Loucy (cell line): ENCODE measurements at regions not wholly inside any gene's neighbourhood (a gene's known extent, or its start where the extent isn't known, plus 50 kb on each side); places are given as distances from the start of the nearest gene placed in this dataset.
"Not testable (repeated sequence)": the region's sequence is repeated elsewhere in the genome, so short reads cannot be mapped to it uniquely, and the experiment has no call there.

Experiments
- H2AFZ ChIP-seq: fragments of 200-600 bp; sonication (generic); 2 replicates; pipeline ENCODE4 v1.6.0; 2016; ENCODE audit warnings: antibody characterized with exemption, mild to moderate bottlenecking, low read length, moderate library complexity
- H3F3A ChIP-seq: fragments of 200-600 bp; 2 replicates; pipeline ENCODE4 v1.6.0; 2016; ENCODE audit warnings: antibody characterized with exemption, low read depth, mild to moderate bottlenecking
- H3K27me3 ChIP-seq: fragments of 200-600 bp; sonication (generic); 2 replicates; pipeline ENCODE4 v1.6.1; 2014; ENCODE audit warnings: low read length, mild to moderate bottlenecking; ENCODE audit not compliant: insufficient read depth, poor library complexity, severe bottlenecking
- H3K36me3 ChIP-seq: fragments of 200-600 bp; sonication (generic); 2 replicates; pipeline ENCODE4 v1.6.1; 2016; ENCODE audit warnings: low read length; ENCODE audit not compliant: insufficient read depth
- H3K4me1 ChIP-seq: fragments of 200-600 bp; sonication (generic); 2 replicates; pipeline ENCODE4 v1.5.1; 2014; ENCODE audit warnings: low read length, mild to moderate bottlenecking; ENCODE audit not compliant: insufficient read depth, poor library complexity, severe bottlenecking
- H3K4me2 ChIP-seq: fragments of 200-600 bp; sonication (generic); 2 replicates; pipeline ENCODE4 v1.6.0; 2014; ENCODE audit warnings: antibody characterized with exemption, low read length, low read depth, mild to moderate bottlenecking; ENCODE audit not compliant: poor library complexity, severe bottlenecking
- H3K4me3 ChIP-seq: fragments of 200-600 bp; sonication (generic); 2 replicates; pipeline ENCODE4 v1.5.1; 2014; ENCODE audit warnings: low read length, mild to moderate bottlenecking, mixed read lengths; ENCODE audit not compliant: poor library complexity, severe bottlenecking
- H3K79me2 ChIP-seq: fragments of 200-600 bp; sonication (generic); 2 replicates; pipeline ENCODE4 v1.6.1; 2014; ENCODE audit warnings: low read length; ENCODE audit not compliant: insufficient read depth
- H3K9ac ChIP-seq: fragments of 200-600 bp; sonication (generic); 2 replicates; pipeline ENCODE4 v1.6.0; 2014; ENCODE audit warnings: mild to moderate bottlenecking, low read depth, low read length, moderate library complexity; ENCODE audit not compliant: poor library complexity, severe bottlenecking
- H3K9me2 ChIP-seq: fragments of 200-600 bp; sonication (generic); replicated peaks from 2 replicates; pipeline ENCODE4 v1.6.1; 2016; ENCODE audit warnings: low read depth, low read length, mixed read lengths
- H3K9me3 ChIP-seq: fragments of 200-600 bp; sonication (generic); 2 replicates; pipeline ENCODE4 v1.6.1; 2014; ENCODE audit warnings: mild to moderate bottlenecking, antibody characterized with exemption, low read length, low read depth; ENCODE audit not compliant: insufficient read depth
- H4K20me1 ChIP-seq: fragments of 200-600 bp; sonication (generic); 2 replicates; pipeline ENCODE4 v1.6.0; 2014; ENCODE audit warnings: antibody characterized with exemption, low read length, mild to moderate bottlenecking; ENCODE audit not compliant: insufficient read depth, poor library complexity, severe bottlenecking

DNA sequence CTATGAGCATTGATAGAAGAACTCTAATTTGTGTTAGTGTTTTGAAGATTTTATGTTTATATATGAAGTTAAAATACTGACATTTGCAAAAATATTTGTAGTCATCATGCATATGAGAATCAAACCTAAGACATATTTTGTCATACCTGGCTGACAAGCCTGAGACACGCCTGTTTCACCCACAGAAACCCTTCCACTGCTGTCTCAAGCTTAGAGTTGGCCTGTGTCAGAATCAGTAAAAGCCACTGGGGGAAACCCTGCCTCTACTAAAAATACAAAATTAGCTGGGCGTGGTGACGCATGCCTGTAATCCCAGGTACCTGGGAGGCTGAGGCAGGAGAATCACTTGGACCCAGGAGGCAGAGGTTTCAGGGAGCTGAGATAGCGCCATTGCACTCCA is 218.0 kb upstream of the C1QTNF3 start:
- H3K9me2 ChIP-seq, H3K36me3 ChIP-seq, H3K4me2 ChIP-seq, H4K20me1 ChIP-seq, H3K27me3 ChIP-seq, H3K9ac ChIP-seq, H3K79me2 ChIP-seq, H2AFZ ChIP-seq, H3F3A ChIP-seq, H3K4me1 ChIP-seq, H3K9me3 ChIP-seq, H3K4me3 ChIP-seq: not testable (repeated sequence)

DNA sequence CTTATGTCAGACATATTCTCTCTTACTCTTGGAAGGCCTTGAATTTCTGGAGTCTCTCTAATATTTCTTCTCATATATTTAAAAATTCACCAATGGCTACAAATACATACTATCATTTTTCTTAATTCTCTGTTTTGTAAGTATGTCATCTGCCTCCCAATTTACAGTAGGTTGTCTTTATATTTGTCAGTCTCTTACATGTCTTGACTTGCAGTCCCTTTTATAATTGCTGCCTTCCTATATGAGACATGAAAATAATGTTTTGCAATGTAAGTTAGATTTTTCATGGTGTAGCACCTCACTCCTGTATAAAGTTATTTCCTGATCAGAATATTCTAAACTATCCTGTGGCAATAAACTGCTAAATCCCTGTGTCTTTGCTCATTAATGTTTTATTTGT is 223.1 kb upstream of the C1QTNF3 start:
- H3K79me2 ChIP-seq, H3K27me3 ChIP-seq, H3K9me2 ChIP-seq, H3K4me1 ChIP-seq, H3K9ac ChIP-seq, H2AFZ ChIP-seq, H3K4me3 ChIP-seq, H3K36me3 ChIP-seq, H4K20me1 ChIP-seq, H3K4me2 ChIP-seq, H3F3A ChIP-seq, H3K9me3 ChIP-seq: not testable (repeated sequence)

DNA sequence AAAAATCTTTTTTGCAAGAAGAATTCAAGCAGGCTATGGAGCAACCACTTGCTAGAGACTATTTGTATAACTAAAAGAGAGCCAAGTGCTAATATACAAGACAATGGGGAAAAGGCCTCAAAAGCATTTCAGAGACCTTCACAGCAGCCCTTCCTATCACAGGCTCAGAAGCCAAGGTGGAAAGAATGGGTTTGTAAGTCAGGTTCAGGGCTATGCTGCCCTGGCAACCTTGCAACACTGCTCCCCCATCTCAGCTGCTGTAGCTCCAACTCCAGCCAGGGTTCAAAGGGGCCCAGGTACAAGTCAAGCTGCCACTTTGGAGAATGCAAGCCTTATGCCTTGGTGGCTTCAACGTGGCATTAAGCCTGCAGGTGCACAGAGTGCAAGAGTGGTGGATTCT is 253.7 kb upstream of the C1QTNF3 start:
- not testable (repeated sequence) for H3K9me3 ChIP-seq, H3K79me2 ChIP-seq, H3K27me3 ChIP-seq, H3K9me2 ChIP-seq, H3F3A ChIP-seq, H4K20me1 ChIP-seq, H3K9ac ChIP-seq, H3K4me2 ChIP-seq, H3K4me1 ChIP-seq, H3K4me3 ChIP-seq, H2AFZ ChIP-seq, H3K36me3 ChIP-seq

DNA sequence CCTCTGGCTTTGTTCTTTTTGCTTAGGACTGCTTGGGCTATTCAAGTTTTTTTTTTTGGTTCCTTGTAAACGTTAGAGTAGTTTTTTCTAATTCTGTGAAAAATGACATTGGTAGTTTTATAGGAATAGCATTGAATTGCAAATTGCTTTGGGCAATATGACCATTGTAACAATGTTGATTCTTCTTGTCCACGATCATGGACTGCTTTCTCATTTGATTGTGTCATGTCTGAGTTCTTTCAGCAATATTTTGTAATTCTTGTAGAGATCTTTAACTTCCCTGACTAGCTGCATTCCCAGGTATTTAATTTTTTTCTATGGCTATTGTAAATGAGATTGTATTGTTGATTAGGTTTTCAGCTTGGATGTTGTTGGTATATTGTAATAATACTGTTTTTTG is 286.2 kb upstream of the C1QTNF3 start:
- not testable (repeated sequence) for H3F3A ChIP-seq, H3K9ac ChIP-seq, H3K4me2 ChIP-seq, H3K9me3 ChIP-seq, H3K4me1 ChIP-seq, H4K20me1 ChIP-seq, H3K79me2 ChIP-seq, H3K9me2 ChIP-seq, H2AFZ ChIP-seq, H3K4me3 ChIP-seq, H3K27me3 ChIP-seq, H3K36me3 ChIP-seq

DNA sequence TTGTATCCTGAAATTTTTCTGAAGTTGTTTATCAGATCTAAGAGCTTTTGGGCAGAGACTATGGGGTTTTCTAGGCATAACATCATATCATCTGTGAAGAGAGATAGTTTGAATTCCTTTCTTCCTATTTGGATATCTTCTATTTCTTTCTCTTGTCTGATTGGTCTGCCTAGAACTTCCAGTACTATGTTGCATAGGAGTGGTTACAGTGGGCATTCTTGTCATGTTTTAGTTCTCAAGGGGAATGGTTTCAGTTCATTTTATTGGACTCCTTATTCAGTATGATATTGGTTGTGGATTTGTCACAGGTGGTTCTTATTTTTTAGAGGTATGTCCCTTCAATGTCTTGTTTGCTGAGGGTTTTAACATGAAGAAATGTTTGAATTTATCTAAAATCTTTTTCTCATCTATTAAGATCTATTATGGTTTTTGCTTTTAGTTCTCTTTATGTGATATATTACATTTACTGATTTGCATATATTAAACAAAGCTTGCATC is 286.6 kb upstream of the C1QTNF3 start:
- not testable (repeated sequence) for H3F3A ChIP-seq, H2AFZ ChIP-seq, H3K9me2 ChIP-seq, H3K9ac ChIP-seq, H3K4me2 ChIP-seq, H3K4me3 ChIP-seq, H3K36me3 ChIP-seq, H4K20me1 ChIP-seq, H3K4me1 ChIP-seq, H3K79me2 ChIP-seq, H3K27me3 ChIP-seq, H3K9me3 ChIP-seq

DNA sequence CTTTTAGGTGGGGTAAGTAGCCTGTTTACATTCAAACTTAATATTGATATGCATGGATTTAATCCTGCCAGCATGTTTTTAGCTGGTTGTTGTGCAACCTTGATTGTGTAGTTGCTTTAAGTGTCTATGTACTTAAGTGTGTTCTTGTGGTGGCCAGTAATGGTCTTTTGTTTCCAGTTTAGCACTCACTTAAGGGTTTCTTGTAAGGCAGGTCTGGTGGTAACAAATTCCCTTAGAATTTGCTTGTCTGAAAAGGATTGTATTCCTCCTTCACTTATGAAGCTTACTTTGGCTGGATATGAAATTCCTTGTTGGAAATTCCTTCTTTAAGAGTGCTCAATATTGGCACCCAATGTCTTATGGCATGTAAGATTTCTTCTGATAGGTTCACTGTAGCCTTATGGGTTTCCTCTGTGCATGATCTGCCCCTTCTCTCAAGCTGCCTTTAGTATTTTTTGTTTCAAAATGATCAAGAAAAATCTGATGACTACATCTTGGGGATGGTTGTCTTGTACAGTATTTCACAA is 289.0 kb upstream of the C1QTNF3 start:
- not testable (repeated sequence) for H4K20me1 ChIP-seq, H3K27me3 ChIP-seq, H3K9ac ChIP-seq, H3F3A ChIP-seq, H3K9me2 ChIP-seq, H3K4me3 ChIP-seq, H3K9me3 ChIP-seq, H3K4me2 ChIP-seq, H3K36me3 ChIP-seq, H2AFZ ChIP-seq, H3K79me2 ChIP-seq, H3K4me1 ChIP-seq

DNA sequence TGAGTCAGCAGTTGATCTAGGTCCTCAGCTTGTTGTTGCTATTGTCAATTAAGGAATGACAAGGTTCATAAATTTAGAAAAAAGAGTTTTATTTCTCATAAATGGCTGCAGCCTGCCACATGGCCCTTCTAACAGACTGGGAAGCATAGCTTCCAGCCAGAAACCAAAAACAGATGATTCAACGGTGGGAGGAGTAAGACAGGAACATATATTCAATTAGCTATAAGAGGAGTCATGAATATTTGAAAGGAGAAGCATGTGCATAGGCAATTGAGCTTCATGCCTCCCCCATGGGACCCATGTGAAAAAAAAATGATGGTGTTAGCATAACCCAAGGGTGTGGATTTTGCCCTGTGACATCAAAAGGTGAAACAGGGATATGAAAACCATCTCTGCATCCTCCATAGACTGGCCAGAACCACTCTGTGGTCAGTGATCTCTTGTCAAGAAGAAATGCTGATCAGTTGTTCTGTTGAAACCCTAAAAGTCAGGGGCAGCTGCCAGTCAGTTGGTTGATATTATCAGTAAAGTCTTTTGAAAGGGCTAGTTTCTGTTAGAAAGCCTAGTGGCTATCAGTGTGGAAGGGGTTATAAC is 296.5 kb upstream of the C1QTNF3 start:
- H3K9me3 ChIP-seq, H3F3A ChIP-seq, H3K9ac ChIP-seq, H3K79me2 ChIP-seq, H3K4me2 ChIP-seq, H3K9me2 ChIP-seq, H3K36me3 ChIP-seq, H2AFZ ChIP-seq, H3K27me3 ChIP-seq, H3K4me3 ChIP-seq, H3K4me1 ChIP-seq, H4K20me1 ChIP-seq: not testable (repeated sequence)
